MCF 10A (cell line): ENCODE measurements at regions not wholly inside any gene's neighbourhood (a gene's known extent, or its start where the extent isn't known, plus 50 kb on each side); places are given as distances from the start of the nearest gene placed in this dataset.

Experiments used
- BruUV-seq: library from RNA; stranded (reverse); fragments of 400-500 nt; replicated peaks from 2 replicates; lab custom pipeline; 2021; lab: Mats Ljungman, UMichigan
- CTCF ChIA-PET: fragments of 300-600 bp; sonication (Branson Sonifier 250); formaldehyde crosslinking; extraction: SDS; loops from one replicate; lab custom pipeline; 2021; ENCODE audit warnings: antibody characterized with exemption, inconsistent platforms; lab: Yijun Ruan, JAX
- POLR2A ChIA-PET: fragments of 300-600, 350-650 bp; sonication (Branson Sonifier 250); formaldehyde crosslinking; extraction: SDS; loops from one replicate; lab custom pipeline; 2020; ENCODE audit warnings: antibody characterized with exemption, inconsistent platforms; lab: Yijun Ruan, JAX
- DNase-seq: peaks from one replicate; pipeline ENCODE4 v3.0.0-alpha.2; 2018; ENCODE audit not compliant: unreplicated experiment
- H3K27ac Mint-ChIP-seq: one replicate; pipeline ENCODE4 v1.8.0; 2022; ENCODE audit warnings: mild to moderate bottlenecking, low read depth, mixed read lengths; ENCODE audit not compliant: unreplicated experiment
- H3K27me3 Mint-ChIP-seq: one replicate; pipeline ENCODE4 v1.8.0; 2022; ENCODE audit warnings: mixed read lengths; ENCODE audit not compliant: insufficient read depth, unreplicated experiment
- H3K36me3 Mint-ChIP-seq: one replicate; pipeline ENCODE4 v1.8.0; 2022; ENCODE audit warnings: mild to moderate bottlenecking, moderate library complexity, mixed read lengths; ENCODE audit not compliant: insufficient read depth, unreplicated experiment
- H3K4me1 Mint-ChIP-seq: one replicate; pipeline ENCODE4 v1.8.0; 2022; ENCODE audit warnings: mixed read lengths; ENCODE audit not compliant: insufficient read depth, unreplicated experiment
- H3K4me3 Mint-ChIP-seq: one replicate; pipeline ENCODE4 v1.8.0; 2022; ENCODE audit warnings: mild to moderate bottlenecking, moderate library complexity, mixed read lengths; ENCODE audit not compliant: unreplicated experiment
- H3K9me3 Mint-ChIP-seq: one replicate; pipeline ENCODE4 v1.8.0; 2022; ENCODE audit warnings: mixed read lengths; ENCODE audit not compliant: unreplicated experiment
- CTCF ChIP-seq: fragments of 200-600 bp; IDR thresholded peaks from one replicate; pipeline ENCODE4 v1.8.0; 2022; ENCODE audit warnings: antibody characterized with exemption, mild to moderate bottlenecking; ENCODE audit not compliant: unreplicated experiment
- intact Hi-C: fragments of 100-400 bp; cut with micrococcal nuclease; formaldehyde crosslinking; loops from 2 replicates; pipeline ENCODE4 v1.14.1; 2022

- H3K27ac Mint-ChIP-seq, result peak overlapping the region; percentile 14
- ChIA-PET CTCF (interaction anchor here (0.7 to 1.2 kb wide), 2 partner anchors 8 kb away, joined by 3 to 4 read pairs; no protein-coding TSS in a partner anchor), POLR2A (no interaction called here)
- H3K4me1 Mint-ChIP-seq, result peaks cover 16% of the 10 kb centered on the region
- H3K9me3 Mint-ChIP-seq, result no peaks in the 10 kb centered on the region
- H3K4me3 Mint-ChIP-seq, result no peak overlapping the region
- no TSS peak for BruUV-seq
- no peaks in the 10 kb centered on the region for H3K27me3 Mint-ChIP-seq
- DNase-seq, result peak; percentile 47
- intact Hi-C loops, result no loop called here
- TF ChIP-seq CTCF, result no peak
- H3K36me3 Mint-ChIP-seq, result no peaks in the 10 kb centered on the region
These were observed 286.8 kb upstream of the TRIB2 start for GRCh38 chr2:12429779-12430406.

- intact Hi-C loops, result no loop called here
- DNase-seq, result no peak
- Mint-ChIP-seq H3K27me3 (no peaks in the 10 kb centered on the region), H3K36me3 (no peaks in the 10 kb centered on the region), H3K4me3 (no peak overlapping the region), H3K9me3 (no peaks in the 10 kb centered on the region), H3K27ac (peak overlapping the region; percentile 14), H3K4me1 (peaks cover 16% of the 10 kb centered on the region)
- CTCF ChIA-PET, result interaction anchor here (0.5 to 0.7 kb wide), 4 partner anchors 9 to 651 kb away, joined by 3 read pairs; no protein-coding TSS in a partner anchor
- no TSS peak for BruUV-seq
- POLR2A ChIA-PET, result no interaction called here
- no peak for TF ChIP-seq CTCF
These were observed 286.2 kb upstream of the TRIB2 start for GRCh38 chr2:12430407-12431133.

GRCh38 chr2:12432985-12433625, 283.6 kb upstream of the TRIB2 start:
- Mint-ChIP-seq H3K27ac (no peak overlapping the region), H3K4me1 (peaks cover 16% of the 10 kb centered on the region), H3K4me3 (no peak overlapping the region), H3K36me3 (no peaks in the 10 kb centered on the region), H3K9me3 (no peaks in the 10 kb centered on the region), H3K27me3 (no peaks in the 10 kb centered on the region)
- CTCF ChIA-PET, result interaction anchor here (0.6 to 1.2 kb wide), 6 partner anchors 9 to 574 kb away, joined by 3 to 4 read pairs (median 3); no protein-coding TSS in a partner anchor
- peak; percentile 29 for DNase-seq
- TF ChIP-seq CTCF, result no peak
- intact Hi-C loops, result loop anchor here (1.0 to 2.0 kb wide), 3 partner anchors 284 to 574 kb away; partner anchors contain the start of gene TRIB2
- no TSS peak for BruUV-seq
- POLR2A ChIA-PET, result interaction anchor here (0.6 to 1.5 kb wide), 2 partner anchors 284 to 498 kb away, joined by 3 to 6 read pairs; partner anchors contain the start of gene TRIB2
